HCT116 (cell line): ENCODE measurements at regions not wholly inside any gene's neighbourhood (a gene's known extent, or its start where the extent isn't known, plus 50 kb on each side); places are given as distances from the start of the nearest gene placed in this dataset.

ENCODE experiments used
- ATAC-seq: fragments of 200-7000 bp; cut with Tn5 transposase; 2 replicates; pipeline ENCODE4 v1.9.1; 2020; ENCODE audit warnings: mild to moderate bottlenecking, moderate library complexity
- BruUV-seq: library from RNA; stranded (reverse); fragments of 400-500 nt; replicated peaks from 2 replicates; lab custom pipeline; 2021; lab: Mats Ljungman, UMichigan
- CTCF ChIA-PET: fragments of 300-600 bp; sonication (Branson Sonifier 250); formaldehyde crosslinking; loops from one replicate; lab custom pipeline; 2021; ENCODE audit warnings: antibody characterized with exemption; lab: Charles Lee
- POLR2A ChIA-PET: fragments of 300-600, 350-600 bp; sonication (Branson Sonifier 250); formaldehyde crosslinking; loops from one replicate; lab custom pipeline; 2021; ENCODE audit warnings: antibody characterized with exemption; lab: Charles Lee
- RAD21 ChIA-PET, 2 experiments: fragments of 300-600 bp; sonication (Branson Sonifier 250); formaldehyde crosslinking; loops; one replicate each; lab custom pipeline; 2023; ENCODE audit warnings: low total read pairs in 2 of 2; ENCODE audit not compliant: uncharacterized antibody in 2 of 2, unreplicated experiment in 2 of 2, low non-redundant PET in 1 of 2; lab: Charles Lee
- DNase-seq: peaks from one replicate; pipeline ENCODE4 v3.0.0-alpha.2; 2010; ENCODE audit warnings: low read depth, low spot score
- H2AFZ ChIP-seq: fragments of 200-600 bp; shearing (Covaris generic), sonication (generic); 2 replicates; pipeline ENCODE4 v1.6.1; 2017; ENCODE audit warnings: low read depth, mixed run types, mixed read lengths, antibody characterized with exemption, low read length; ENCODE audit not compliant: poor library complexity, severe bottlenecking
- H3K27ac ChIP-seq: 2 replicates; pipeline ENCODE4 v1.5.1; 2012; ENCODE audit warnings: low read depth, low read length
- H3K27me3 ChIP-seq: fragments of 200-600 bp; sonication (generic); 2 replicates; pipeline ENCODE4 v1.6.1; 2016; ENCODE audit warnings: mixed run types, low read length, mixed read lengths; ENCODE audit not compliant: insufficient read depth
- H3K36me3 ChIP-seq, 2 experiments: fragments of 200-500 bp in 1 of 2; fragments of 200-600 bp in 1 of 2; sonication (Bioruptor generic) in 1 of 2; sonication (generic) in 1 of 2; 2 replicates each; pipeline versions ENCODE4 v1.5.1 to v1.6.1; 2014 to 2016; ENCODE audit warnings: low read length in 2 of 2, inconsistent platforms in 1 of 2, mixed read lengths in 1 of 2, mixed run types in 1 of 2; ENCODE audit not compliant: insufficient read depth in 2 of 2, control insufficient read depth in 1 of 2
- H3K4me1 ChIP-seq, 2 experiments: fragments of 200-600 bp in 1 of 2; sonication (generic) in 1 of 2; 2 replicates each; pipeline versions ENCODE4 v1.5.1 to v1.6.1; 2012 to 2017; ENCODE audit warnings: low read length in 2 of 2, inconsistent platforms in 1 of 2, mild to moderate bottlenecking in 1 of 2, mixed read lengths in 1 of 2, mixed run types in 1 of 2, moderate library complexity in 1 of 2; ENCODE audit not compliant: insufficient read depth in 2 of 2, control insufficient read depth in 1 of 2
- H3K4me2 ChIP-seq: fragments of 200-600 bp; sonication (generic); 2 replicates; pipeline ENCODE4 v1.6.1; 2017; ENCODE audit warnings: mixed run types, low read length, mixed read lengths
- H3K4me3 ChIP-seq, 2 experiments: fragments of 200-600 bp in 1 of 2; sonication (generic) in 1 of 2; replicated peaks in 1 of 2; 2 replicates each; pipeline ENCODE4 v1.5.1; 2011 to 2016; ENCODE audit warnings: low read length in 2 of 2, control low read depth in 1 of 2, low read depth in 1 of 2, mild to moderate bottlenecking in 1 of 2, mixed read lengths in 1 of 2, mixed run types in 1 of 2
- H3K79me2 ChIP-seq: fragments of 200-600 bp; sonication (generic); 2 replicates; pipeline ENCODE4 v1.6.1; 2017; ENCODE audit warnings: mild to moderate bottlenecking, mixed run types, low read length, moderate library complexity, mixed read lengths; ENCODE audit not compliant: insufficient read depth
- H3K9ac ChIP-seq: fragments of 200-600 bp; sonication (generic); 2 replicates; pipeline ENCODE4 v1.6.1; 2016; ENCODE audit warnings: low read length, mixed read lengths
- H3K9me2 ChIP-seq: fragments of 200-600 bp; sonication (generic), shearing (Covaris generic); 2 replicates; pipeline ENCODE4 v1.6.1; 2017; ENCODE audit warnings: mixed run types, mild to moderate bottlenecking, moderate library complexity; ENCODE audit not compliant: insufficient read depth
- H3K9me3 ChIP-seq, 2 experiments: fragments of 200-500 bp in 1 of 2; fragments of 200-600 bp in 1 of 2; sonication (Bioruptor generic) in 1 of 2; sonication (generic) in 1 of 2; 2 replicates each; pipeline ENCODE4 v1.6.1; 2014 to 2017; ENCODE audit warnings: low read length in 2 of 2, mixed read lengths in 2 of 2, inconsistent platforms in 1 of 2, low read depth in 1 of 2, mild to moderate bottlenecking in 1 of 2, mixed run types in 1 of 2, moderate library complexity in 1 of 2; ENCODE audit not compliant: control insufficient read depth in 1 of 2, insufficient read depth in 1 of 2
- H4K20me1 ChIP-seq: fragments of 200-600 bp; sonication (generic), shearing (Covaris generic); 2 replicates; pipeline ENCODE4 v1.6.1; 2017; ENCODE audit warnings: mixed run types, mild to moderate bottlenecking, moderate library complexity; ENCODE audit not compliant: insufficient read depth
- CBX3 ChIP-seq: IDR thresholded peaks from 2 replicates; pipeline ENCODE4 v1.6.1; 2012; ENCODE audit warnings: low read depth
- EGR1 ChIP-seq: IDR thresholded peaks from 2 replicates; pipeline ENCODE4 v1.6.1; 2012; ENCODE audit warnings: low read depth
- EZH2 ChIP-seq: fragments of 200-600 bp; sonication (generic); IDR thresholded peaks from 2 replicates; pipeline ENCODE4 v1.6.1; 2017; ENCODE audit warnings: antibody characterized with exemption, mixed run types
- EZH2phosphoT487 ChIP-seq: fragments of 200-600 bp; IDR thresholded peaks from 2 replicates; pipeline ENCODE4 v1.6.1; 2018; ENCODE audit warnings: antibody characterized with exemption, borderline replicate concordance
- FOSL1 ChIP-seq: IDR thresholded peaks from 2 replicates; pipeline ENCODE4 v1.6.1; 2012; ENCODE audit warnings: low read depth
- POLR2A ChIP-seq: IDR thresholded peaks from 2 replicates; pipeline ENCODE4 v1.7.0; 2011; ENCODE audit warnings: borderline replicate concordance; ENCODE audit not compliant: insufficient read depth, insufficient read length; ENCODE audit errors: extremely low read depth
- SIN3A ChIP-seq: IDR thresholded peaks from 2 replicates; pipeline ENCODE4 v1.6.1; 2012; ENCODE audit warnings: low read depth
- SP1 ChIP-seq: IDR thresholded peaks from 2 replicates; pipeline ENCODE4 v1.6.1; 2012; ENCODE audit warnings: low read depth
- SRF ChIP-seq: IDR thresholded peaks from 2 replicates; pipeline ENCODE4 v1.6.1; 2012; ENCODE audit warnings: low read depth
- ZFX ChIP-seq: fragments of 450-650 bp; IDR thresholded peaks from 2 replicates; pipeline ENCODE4 v1.6.1; 2017
- ZNF274 ChIP-seq: fragments of 200-500 bp; sonication (Bioruptor generic); IDR thresholded peaks from 2 replicates; pipeline ENCODE4 v1.6.1; 2014; ENCODE audit warnings: mild to moderate bottlenecking, low read depth, low read length, inconsistent platforms
- intact Hi-C: fragments of 100-400 bp; cut with micrococcal nuclease; formaldehyde crosslinking; loops from 2 replicates; pipeline ENCODE4 v1.10.0; 2022
- TF ChIP-seq, protein P1 (sequence below), 3 experiments: fragments of 200-600 bp in 1 of 3; sonication (generic) in 1 of 3; IDR thresholded peaks in 2 of 3; conservative IDR thresholded peaks in 1 of 3; 2 replicates each; pipeline ENCODE4 v1.5.1; 2012 to 2017; ENCODE audit warnings: low read depth in 2 of 3, low read length in 2 of 3, antibody characterized with exemption in 1 of 3, borderline replicate concordance in 1 of 3, control low read depth in 1 of 3, mild to moderate bottlenecking in 1 of 3, mixed read lengths in 1 of 3, mixed run types in 1 of 3, moderate library complexity in 1 of 3; ENCODE audit not compliant: insufficient read depth in 1 of 3
- TF ChIP-seq, protein P2 (sequence below): IDR thresholded peaks from 2 replicates; pipeline ENCODE4 v1.6.1; 2011; ENCODE audit warnings: mild to moderate bottlenecking, low read length, moderate library complexity; ENCODE audit not compliant: insufficient replicate concordance; ENCODE audit errors: extremely low read depth
- TF ChIP-seq, protein P3 (sequence below): IDR thresholded peaks from 2 replicates; pipeline ENCODE4 v1.6.1; 2012; ENCODE audit warnings: low read depth
- TF ChIP-seq, protein P4 (sequence below): IDR thresholded peaks from 2 replicates; pipeline ENCODE4 v1.6.1; 2012

DNA sequence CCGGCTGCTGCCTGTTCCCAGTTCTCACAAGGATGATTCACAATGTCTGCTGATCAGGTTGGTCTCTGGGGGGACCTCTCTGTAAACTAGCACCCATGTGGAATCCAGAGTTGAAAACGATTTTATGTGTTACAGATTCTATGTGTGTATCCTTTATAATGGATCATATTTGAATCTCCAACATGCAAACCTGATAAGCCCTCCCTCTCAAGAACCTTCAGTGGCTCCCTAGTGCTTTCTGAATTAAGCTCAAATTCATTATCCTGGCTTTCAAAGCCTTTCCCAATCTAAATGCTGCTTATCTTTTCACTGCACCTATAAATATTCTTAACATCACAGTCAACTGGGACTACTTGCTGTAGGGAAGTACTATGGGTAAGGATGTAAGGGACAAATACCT, 166.8 kb upstream of the USP24 start:
- TF ChIP-seq CBX3, result no peak
- no peak for TF ChIP-seq ZFX
- TF ChIP-seq POLR2A, result no peak
- TF ChIP-seq, protein P1, sequence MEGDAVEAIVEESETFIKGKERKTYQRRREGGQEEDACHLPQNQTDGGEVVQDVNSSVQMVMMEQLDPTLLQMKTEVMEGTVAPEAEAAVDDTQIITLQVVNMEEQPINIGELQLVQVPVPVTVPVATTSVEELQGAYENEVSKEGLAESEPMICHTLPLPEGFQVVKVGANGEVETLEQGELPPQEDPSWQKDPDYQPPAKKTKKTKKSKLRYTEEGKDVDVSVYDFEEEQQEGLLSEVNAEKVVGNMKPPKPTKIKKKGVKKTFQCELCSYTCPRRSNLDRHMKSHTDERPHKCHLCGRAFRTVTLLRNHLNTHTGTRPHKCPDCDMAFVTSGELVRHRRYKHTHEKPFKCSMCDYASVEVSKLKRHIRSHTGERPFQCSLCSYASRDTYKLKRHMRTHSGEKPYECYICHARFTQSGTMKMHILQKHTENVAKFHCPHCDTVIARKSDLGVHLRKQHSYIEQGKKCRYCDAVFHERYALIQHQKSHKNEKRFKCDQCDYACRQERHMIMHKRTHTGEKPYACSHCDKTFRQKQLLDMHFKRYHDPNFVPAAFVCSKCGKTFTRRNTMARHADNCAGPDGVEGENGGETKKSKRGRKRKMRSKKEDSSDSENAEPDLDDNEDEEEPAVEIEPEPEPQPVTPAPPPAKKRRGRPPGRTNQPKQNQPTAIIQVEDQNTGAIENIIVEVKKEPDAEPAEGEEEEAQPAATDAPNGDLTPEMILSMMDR (IDR thresholded peaks at IDR 0.05 in 2 of 3, conservative IDR thresholded peaks at IDR 0.05 in 1 of 3; ENCODE audit: borderline replicate concordance in 1 of 3, insufficient read depth in 1 of 3, low read depth in 2 of 3, low read length in 2 of 3), result no peak
- TF ChIP-seq FOSL1, result no peak
- TF ChIP-seq ZNF274, result no peak
- TF ChIP-seq EZH2, result no peak
- no peak for TF ChIP-seq SRF
- TF ChIP-seq, protein P2, sequence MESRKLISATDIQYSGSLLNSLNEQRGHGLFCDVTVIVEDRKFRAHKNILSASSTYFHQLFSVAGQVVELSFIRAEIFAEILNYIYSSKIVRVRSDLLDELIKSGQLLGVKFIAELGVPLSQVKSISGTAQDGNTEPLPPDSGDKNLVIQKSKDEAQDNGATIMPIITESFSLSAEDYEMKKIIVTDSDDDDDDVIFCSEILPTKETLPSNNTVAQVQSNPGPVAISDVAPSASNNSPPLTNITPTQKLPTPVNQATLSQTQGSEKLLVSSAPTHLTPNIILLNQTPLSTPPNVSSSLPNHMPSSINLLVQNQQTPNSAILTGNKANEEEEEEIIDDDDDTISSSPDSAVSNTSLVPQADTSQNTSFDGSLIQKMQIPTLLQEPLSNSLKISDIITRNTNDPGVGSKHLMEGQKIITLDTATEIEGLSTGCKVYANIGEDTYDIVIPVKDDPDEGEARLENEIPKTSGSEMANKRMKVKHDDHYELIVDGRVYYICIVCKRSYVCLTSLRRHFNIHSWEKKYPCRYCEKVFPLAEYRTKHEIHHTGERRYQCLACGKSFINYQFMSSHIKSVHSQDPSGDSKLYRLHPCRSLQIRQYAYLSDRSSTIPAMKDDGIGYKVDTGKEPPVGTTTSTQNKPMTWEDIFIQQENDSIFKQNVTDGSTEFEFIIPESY, result no peak
- TF ChIP-seq, protein P3, sequence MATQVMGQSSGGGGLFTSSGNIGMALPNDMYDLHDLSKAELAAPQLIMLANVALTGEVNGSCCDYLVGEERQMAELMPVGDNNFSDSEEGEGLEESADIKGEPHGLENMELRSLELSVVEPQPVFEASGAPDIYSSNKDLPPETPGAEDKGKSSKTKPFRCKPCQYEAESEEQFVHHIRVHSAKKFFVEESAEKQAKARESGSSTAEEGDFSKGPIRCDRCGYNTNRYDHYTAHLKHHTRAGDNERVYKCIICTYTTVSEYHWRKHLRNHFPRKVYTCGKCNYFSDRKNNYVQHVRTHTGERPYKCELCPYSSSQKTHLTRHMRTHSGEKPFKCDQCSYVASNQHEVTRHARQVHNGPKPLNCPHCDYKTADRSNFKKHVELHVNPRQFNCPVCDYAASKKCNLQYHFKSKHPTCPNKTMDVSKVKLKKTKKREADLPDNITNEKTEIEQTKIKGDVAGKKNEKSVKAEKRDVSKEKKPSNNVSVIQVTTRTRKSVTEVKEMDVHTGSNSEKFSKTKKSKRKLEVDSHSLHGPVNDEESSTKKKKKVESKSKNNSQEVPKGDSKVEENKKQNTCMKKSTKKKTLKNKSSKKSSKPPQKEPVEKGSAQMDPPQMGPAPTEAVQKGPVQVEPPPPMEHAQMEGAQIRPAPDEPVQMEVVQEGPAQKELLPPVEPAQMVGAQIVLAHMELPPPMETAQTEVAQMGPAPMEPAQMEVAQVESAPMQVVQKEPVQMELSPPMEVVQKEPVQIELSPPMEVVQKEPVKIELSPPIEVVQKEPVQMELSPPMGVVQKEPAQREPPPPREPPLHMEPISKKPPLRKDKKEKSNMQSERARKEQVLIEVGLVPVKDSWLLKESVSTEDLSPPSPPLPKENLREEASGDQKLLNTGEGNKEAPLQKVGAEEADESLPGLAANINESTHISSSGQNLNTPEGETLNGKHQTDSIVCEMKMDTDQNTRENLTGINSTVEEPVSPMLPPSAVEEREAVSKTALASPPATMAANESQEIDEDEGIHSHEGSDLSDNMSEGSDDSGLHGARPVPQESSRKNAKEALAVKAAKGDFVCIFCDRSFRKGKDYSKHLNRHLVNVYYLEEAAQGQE, result no peak
- TF ChIP-seq SIN3A, result no peak
- TF ChIP-seq EGR1, result no peak
- no peak for TF ChIP-seq EZH2phosphoT487
- TF ChIP-seq SP1, result no peak
- TF ChIP-seq, protein P4, sequence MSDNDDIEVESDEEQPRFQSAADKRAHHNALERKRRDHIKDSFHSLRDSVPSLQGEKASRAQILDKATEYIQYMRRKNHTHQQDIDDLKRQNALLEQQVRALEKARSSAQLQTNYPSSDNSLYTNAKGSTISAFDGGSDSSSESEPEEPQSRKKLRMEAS, result no peak
- H3K9me3 ChIP-seq, result no peaks in the 10 kb centered on the region
- H3K36me3 ChIP-seq, result no peaks in the 10 kb centered on the region
- intact Hi-C loops, result no loop called here
- H2AFZ ChIP-seq, result no peak overlapping the region
- H3K4me2 ChIP-seq, result no peak overlapping the region
- ChIA-PET POLR2A (no interaction called here), CTCF (no interaction called here), RAD21 (no interaction called here)
- no peaks in the 10 kb centered on the region for H3K9me2 ChIP-seq
- H3K9ac ChIP-seq, result no peak overlapping the region
- H3K27ac ChIP-seq, result no peak overlapping the region
- no peaks in the 10 kb centered on the region for H3K79me2 ChIP-seq
- no peaks in the 10 kb centered on the region for H3K27me3 ChIP-seq
- H4K20me1 ChIP-seq, result no peaks in the 10 kb centered on the region
- no TSS peak for BruUV-seq
- ATAC-seq (no peak), DNase-seq (no peak)
- no peak overlapping the region for H3K4me3 ChIP-seq
- peaks cover 0 to 11% of the 10 kb centered on the region in 2 experiments; a peak in 1 of 4 replicates for H3K4me1 ChIP-seq
